ENCODE measurements at regions not wholly inside any gene's neighbourhood (a gene's known extent, or its start where the extent isn't known, plus 50 kb on each side); places are given as distances from the start of the nearest gene placed in this dataset.

DNA sequence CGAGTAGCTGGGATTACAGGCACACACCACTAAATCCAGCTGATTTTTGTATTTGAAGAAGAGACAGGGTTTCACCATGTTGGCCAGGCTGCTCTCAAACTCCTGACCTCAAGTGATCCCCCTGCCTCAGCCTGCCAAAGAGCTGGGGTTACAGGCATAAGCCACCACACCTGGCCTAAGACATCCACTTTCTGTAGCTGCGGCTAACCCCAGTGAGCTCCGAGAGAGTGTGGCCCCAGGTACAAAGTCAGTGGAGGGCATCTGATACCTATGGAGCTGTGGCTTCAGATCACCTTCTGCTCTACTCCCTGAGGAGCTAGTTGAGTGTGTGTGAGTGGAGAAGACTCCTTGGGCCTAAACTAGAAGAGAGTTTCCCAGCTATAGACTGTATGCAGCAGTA lies 189.3 kb upstream of the TSC22D2 start:
- DNase-seq (no peak), ATAC-seq (replicated peaks in 1 of 2) (no peak)
- Mint-ChIP-seq H3K36me3 (ENCODE audit: insufficient read depth in 2 of 2) (peaks cover 0 to 1% of the 10 kb centered on the region in 2 donors), H3K4me3 (no peak overlapping the region), H3K27me3 (ENCODE audit: low read depth) (peaks cover 42% of the 10 kb centered on the region), H3K4me1 (ENCODE audit: low read depth) (no peaks in the 10 kb centered on the region), H3K9me3 (no peaks in the 10 kb centered on the region), H3K27ac (no peak overlapping the region)

GRCh38 chr3:150218236-150218635 lies 189.9 kb upstream of the TSC22D2 start:
- H3K36me3 Mint-ChIP-seq (ENCODE audit: insufficient read depth in 2 of 2): peaks cover 0 to 1% of the 10 kb centered on the region in 2 donors
- ATAC-seq (replicated peaks in 1 of 2) (no peak), DNase-seq (no peak)
- peaks cover 42% of the 10 kb centered on the region for H3K27me3 Mint-ChIP-seq (ENCODE audit: low read depth)
- no peaks in the 10 kb centered on the region for H3K4me1 Mint-ChIP-seq (ENCODE audit: low read depth)
- H3K9me3 Mint-ChIP-seq: no peaks in the 10 kb centered on the region
- H3K27ac Mint-ChIP-seq: no peak overlapping the region
- H3K4me3 Mint-ChIP-seq: no peak overlapping the region

DNA sequence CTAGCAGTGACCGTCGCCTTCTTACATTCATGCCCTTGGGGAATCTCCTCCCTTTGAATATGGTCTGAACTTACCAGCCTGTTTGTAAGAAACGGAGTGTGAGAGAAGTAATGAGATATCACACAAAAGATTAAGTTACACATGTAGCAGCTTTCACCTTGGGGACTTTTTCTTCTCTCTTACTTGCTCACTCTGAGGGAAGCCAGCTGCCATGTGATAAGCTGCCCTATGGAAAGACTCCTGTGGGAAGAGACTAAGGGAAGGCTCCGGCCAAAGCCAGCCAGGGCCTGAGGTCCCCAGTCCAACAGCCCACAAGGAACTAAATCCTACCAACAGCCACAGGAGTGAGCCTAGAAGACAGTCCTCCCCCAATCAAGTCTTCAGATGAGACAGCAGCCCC lies 190.4 kb upstream of the TSC22D2 start:
- no peak overlapping the region for H3K27ac Mint-ChIP-seq
- no peak overlapping the region for H3K4me3 Mint-ChIP-seq
- no peaks in the 10 kb centered on the region for H3K4me1 Mint-ChIP-seq (ENCODE audit: low read depth)
- peaks cover 42% of the 10 kb centered on the region for H3K27me3 Mint-ChIP-seq (ENCODE audit: low read depth)
- ATAC-seq (replicated peaks in 1 of 2) (no peak), DNase-seq (no peak)
- no peaks in the 10 kb centered on the region for H3K9me3 Mint-ChIP-seq
- H3K36me3 Mint-ChIP-seq (ENCODE audit: insufficient read depth in 2 of 2): peaks cover 0 to 1% of the 10 kb centered on the region in 2 donors

GRCh38 chr3:150216866-150217600 lies 191.1 kb upstream of the TSC22D2 start:
- ATAC-seq (replicated peaks in 1 of 2) (no peak), DNase-seq (no peak)
- Mint-ChIP-seq H3K27ac (no peak overlapping the region), H3K4me1 (ENCODE audit: low read depth) (no peaks in the 10 kb centered on the region), H3K4me3 (no peak overlapping the region), H3K27me3 (ENCODE audit: low read depth) (peaks cover 40% of the 10 kb centered on the region), H3K9me3 (no peaks in the 10 kb centered on the region), H3K36me3 (ENCODE audit: insufficient read depth in 2 of 2) (peaks cover 0 to 1% of the 10 kb centered on the region in 2 donors)

- Mint-ChIP-seq H3K36me3 (ENCODE audit: insufficient read depth in 2 of 2) (peaks cover 0 to 1% of the 10 kb centered on the region in 2 donors), H3K4me1 (ENCODE audit: low read depth) (no peaks in the 10 kb centered on the region), H3K4me3 (no peak overlapping the region), H3K9me3 (no peaks in the 10 kb centered on the region), H3K27ac (no peak overlapping the region), H3K27me3 (ENCODE audit: low read depth) (peaks cover 31% of the 10 kb centered on the region)
- ATAC-seq (replicated peaks in 1 of 2) (no peak), DNase-seq (no peak)
Measured at GRCh38 chr3:150216041-150216811, 191.9 kb upstream of the TSC22D2 start.

DNA sequence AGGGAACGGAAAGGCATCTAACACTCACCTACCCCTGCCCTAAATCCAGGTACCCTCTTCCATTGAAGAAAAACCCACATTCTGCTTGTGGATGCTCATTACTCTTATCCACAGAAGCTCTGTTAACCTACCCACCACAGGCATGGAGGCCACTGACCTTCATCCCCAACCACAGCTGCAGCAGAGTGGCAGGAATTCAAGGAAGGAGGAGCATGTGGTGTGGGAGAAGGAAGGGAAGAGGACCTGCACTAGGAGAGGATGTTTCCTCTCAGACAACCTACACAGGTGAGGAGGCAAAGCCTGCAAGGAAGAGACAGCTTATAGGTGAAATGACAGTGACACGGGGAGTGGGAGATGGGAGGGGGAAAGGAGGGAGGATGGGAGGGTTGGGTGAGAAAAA lies 192.5 kb upstream of the TSC22D2 start:
- H3K9me3 Mint-ChIP-seq: no peaks in the 10 kb centered on the region
- no peak overlapping the region for H3K27ac Mint-ChIP-seq
- DNase-seq (no peak), ATAC-seq (replicated peaks in 1 of 2) (no peak)
- H3K36me3 Mint-ChIP-seq (ENCODE audit: insufficient read depth in 2 of 2): peaks cover 0 to 1% of the 10 kb centered on the region in 2 donors
- peaks cover 30% of the 10 kb centered on the region for H3K27me3 Mint-ChIP-seq (ENCODE audit: low read depth)
- H3K4me3 Mint-ChIP-seq: no peak overlapping the region
- no peaks in the 10 kb centered on the region for H3K4me1 Mint-ChIP-seq (ENCODE audit: low read depth)

- ATAC-seq (replicated peaks in 1 of 2) (no peak), DNase-seq (no peak)
- Mint-ChIP-seq H3K27me3 (ENCODE audit: low read depth) (peaks cover 26% of the 10 kb centered on the region), H3K27ac (no peak overlapping the region), H3K4me3 (no peak overlapping the region), H3K4me1 (ENCODE audit: low read depth) (no peaks in the 10 kb centered on the region), H3K9me3 (no peaks in the 10 kb centered on the region), H3K36me3 (ENCODE audit: insufficient read depth in 2 of 2) (peaks cover 0 to 1% of the 10 kb centered on the region in 2 donors)
Measured at GRCh38 chr3:150213577-150213976, 194.5 kb upstream of the TSC22D2 start.

GRCh38 chr3:150210461-150211110 lies 197.5 kb upstream of the TSC22D2 start:
- Mint-ChIP-seq H3K9me3 (no peaks in the 10 kb centered on the region), H3K4me3 (no peak overlapping the region)
- ATAC-seq (replicated peaks in 1 of 2): no peak

DNA sequence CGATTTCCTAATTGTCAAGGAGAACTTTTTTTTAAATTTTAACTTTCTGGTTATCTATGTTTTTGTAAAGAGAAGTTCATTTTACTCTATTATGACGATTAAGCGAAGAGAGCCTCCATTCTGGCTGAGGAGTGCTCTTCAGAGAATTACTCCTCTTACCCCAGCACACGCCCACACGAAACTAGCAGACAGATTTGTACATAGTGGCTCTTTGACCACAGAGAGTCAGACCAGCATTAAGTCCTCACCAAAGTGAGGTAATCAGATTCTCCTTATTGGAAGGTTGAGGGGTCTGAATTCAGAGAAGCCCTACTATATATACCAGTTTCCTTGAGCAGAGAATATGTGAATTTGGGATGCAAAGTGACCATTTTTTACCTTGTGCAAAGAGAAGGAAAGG lies 204.8 kb upstream of the TSC22D2 start:
- DNase-seq (no peak), ATAC-seq (replicated peaks in 1 of 2) (no peak)
- Mint-ChIP-seq H3K27me3 (ENCODE audit: low read depth) (peaks cover 20% of the 10 kb centered on the region), H3K9me3 (no peaks in the 10 kb centered on the region), H3K4me3 (no peak overlapping the region), H3K36me3 (ENCODE audit: insufficient read depth in 2 of 2) (no peaks in the 10 kb centered on the region), H3K4me1 (ENCODE audit: low read depth) (no peaks in the 10 kb centered on the region), H3K27ac (no peak overlapping the region)

More at GRCh38 chr3:150210461-150211110, 197.5 kb upstream of the TSC22D2 start:
- no peaks in the 10 kb centered on the region for H3K36me3 Mint-ChIP-seq (ENCODE audit: insufficient read depth in 2 of 2)
- DNase-seq: no peak
- H3K27ac Mint-ChIP-seq: no peak overlapping the region
- no peaks in the 10 kb centered on the region for H3K4me1 Mint-ChIP-seq (ENCODE audit: low read depth)
- H3K27me3 Mint-ChIP-seq (ENCODE audit: low read depth): peaks cover 24% of the 10 kb centered on the region

DNA sequence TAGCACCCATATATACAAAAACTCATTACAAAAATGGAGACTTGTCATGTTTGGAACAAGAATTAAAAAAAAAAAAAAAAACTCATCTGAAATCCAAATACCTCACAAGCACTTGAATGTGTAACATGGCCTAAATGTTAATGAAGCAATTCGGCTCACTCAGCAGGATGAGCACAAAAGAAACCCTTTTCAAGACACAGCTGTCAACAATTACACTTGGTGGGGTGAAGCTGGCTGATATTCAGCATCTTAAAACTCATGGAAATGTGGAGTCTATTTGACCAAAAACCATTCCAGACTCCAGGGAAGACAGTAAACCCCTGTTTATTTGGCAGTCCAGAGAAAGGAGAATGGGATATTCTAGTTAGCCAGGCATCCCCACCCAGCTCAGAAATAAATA lies 205.4 kb upstream of the TSC22D2 start:
- Mint-ChIP-seq H3K27ac (no peak overlapping the region), H3K4me3 (no peak overlapping the region), H3K36me3 (ENCODE audit: insufficient read depth in 2 of 2) (no peaks in the 10 kb centered on the region)

DNA sequence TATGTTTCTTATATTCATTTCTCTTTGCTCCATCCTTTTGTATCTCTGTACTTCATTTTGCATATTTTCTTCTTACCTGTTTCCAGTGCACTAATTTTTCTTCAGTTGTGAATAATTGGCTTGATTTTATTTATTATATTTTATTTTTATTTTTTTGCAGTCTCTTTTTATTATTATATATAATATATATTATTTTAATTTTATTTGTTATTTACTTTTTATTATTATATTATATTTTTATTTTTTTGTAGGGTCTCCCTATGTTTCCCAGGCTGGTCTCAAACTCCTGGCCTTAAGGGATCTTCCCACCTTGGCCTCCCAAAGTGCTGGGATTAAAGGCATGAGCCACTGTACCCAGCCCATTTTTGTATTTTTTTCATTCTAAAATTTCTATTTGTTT lies 213.1 kb upstream of the TSC22D2 start:
- Mint-ChIP-seq H3K36me3 (ENCODE audit: insufficient read depth in 2 of 2) (peaks cover 0 to 2% of the 10 kb centered on the region in 2 donors), H3K27me3 (ENCODE audit: low read depth) (peaks cover 27% of the 10 kb centered on the region), H3K4me1 (ENCODE audit: low read depth) (no peaks in the 10 kb centered on the region), H3K9me3 (peaks cover 0 to under 1% of the 10 kb centered on the region in 2 donors), H3K27ac (no peak overlapping the region), H3K4me3 (no peak overlapping the region)
- ATAC-seq (replicated peaks in 1 of 2) (no peak), DNase-seq (no peak)

More for the DNA sequence above, 205.4 kb upstream of the TSC22D2 start:
- no peak for DNase-seq
- no peaks in the 10 kb centered on the region for H3K9me3 Mint-ChIP-seq
- ATAC-seq (replicated peaks in 1 of 2): no peak
- H3K27me3 Mint-ChIP-seq (ENCODE audit: low read depth): peaks cover 18% of the 10 kb centered on the region
- no peaks in the 10 kb centered on the region for H3K4me1 Mint-ChIP-seq (ENCODE audit: low read depth)

- Mint-ChIP-seq H3K36me3 (ENCODE audit: insufficient read depth in 2 of 2) (peaks cover 0 to 5% of the 10 kb centered on the region in 2 donors), H3K27me3 (ENCODE audit: low read depth) (peaks cover 31% of the 10 kb centered on the region), H3K4me1 (ENCODE audit: low read depth) (no peaks in the 10 kb centered on the region), H3K27ac (no peak overlapping the region), H3K9me3 (peaks cover 0 to 1% of the 10 kb centered on the region in 2 donors), H3K4me3 (no peak overlapping the region)
- ATAC-seq (replicated peaks in 1 of 2) (no peak), DNase-seq (no peak)
Measured at GRCh38 chr3:150194513-150194912, 213.6 kb upstream of the TSC22D2 start.

DNA sequence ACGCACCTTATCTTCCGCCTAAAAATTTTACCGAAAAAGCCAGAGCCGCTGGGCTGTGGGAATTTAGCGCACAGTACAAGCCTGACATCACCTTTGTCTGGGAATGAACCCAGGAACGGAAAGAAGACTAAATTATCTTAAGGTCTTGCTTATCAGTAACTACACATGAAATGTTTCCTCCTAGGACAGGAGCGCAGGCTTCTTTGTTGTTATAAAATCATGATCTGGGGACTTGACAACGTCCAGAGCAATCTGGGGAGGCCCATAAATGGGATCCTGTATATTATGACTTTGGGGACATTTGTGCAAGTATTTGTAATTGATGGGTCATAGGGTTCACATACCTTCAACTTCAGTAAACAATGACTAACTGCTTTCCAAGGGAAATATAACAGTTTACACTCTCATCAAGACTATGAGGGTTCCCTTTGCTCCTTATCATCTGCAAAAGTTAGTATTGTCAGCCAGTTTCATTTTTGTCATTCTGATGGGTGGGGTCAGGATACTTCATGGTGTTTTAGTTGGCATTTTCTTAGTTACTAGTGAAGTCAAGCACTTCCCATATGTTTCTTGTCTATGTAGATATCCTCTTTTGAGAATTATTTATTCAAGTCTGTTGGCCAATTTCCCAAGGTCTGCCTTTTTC lies 213.9 kb upstream of the PFN2 start:
- ATAC-seq (replicated peaks in 1 of 2): no peak
- Mint-ChIP-seq H3K9me3 (no peaks in the 10 kb centered on the region), H3K27ac (no peak overlapping the region), H3K36me3 (ENCODE audit: insufficient read depth in 2 of 2) (no peaks in the 10 kb centered on the region), H3K4me3 (no peak overlapping the region), H3K4me1 (ENCODE audit: low read depth) (no peaks in the 10 kb centered on the region), H3K27me3 (ENCODE audit: low read depth) (peaks cover 17% of the 10 kb centered on the region)
- DNase-seq: no peak

Measured in activated T-cell treated with anti-CD3 and anti-CD28 coated beads, Interleukin-2, amount 50 U/mL, for 72 hours (primary cell).